ENCODE measurements at regions not wholly inside any gene's neighbourhood (a gene's known extent, or its start where the extent isn't known, plus 50 kb on each side); places are given as distances from the start of the nearest gene placed in this dataset.

GRCh38 chr14:94707494-94707893 is 62.4 kb downstream of the GSC start:
- FAIRE-seq (no peak), DNase-seq (no peak)
- no peaks in the 10 kb centered on the region for H3K4me1 ChIP-seq (ENCODE audit: control insufficient read depth in 2 of 3, insufficient read depth in 2 of 3, low read depth in 1 of 3, low read length in 3 of 3)
- H3K27me3 ChIP-seq (ENCODE audit: control insufficient read depth, insufficient read depth, low read length), result no peaks in the 10 kb centered on the region
- no peaks in the 10 kb centered on the region for H3K9me3 ChIP-seq (ENCODE audit: control insufficient read depth in 2 of 3, insufficient read depth in 1 of 3, low read length in 3 of 3)
- H3K27ac ChIP-seq (ENCODE audit: low read depth in 2 of 2, low read length in 2 of 2), result no peak overlapping the region
- no peaks in the 10 kb centered on the region for H3K36me3 ChIP-seq (ENCODE audit: control insufficient read depth in 2 of 3, insufficient read depth in 3 of 3, low read length in 3 of 3)
- intact Hi-C loops (cut with DNase I), result no loop called here
- H3K9ac ChIP-seq (ENCODE audit: low read length in 3 of 3), result no peak overlapping the region
- H3K4me3 ChIP-seq (ENCODE audit: low read length in 3 of 3), result no peak overlapping the region
- no peak for TF ChIP-seq CTCF (IDR thresholded peaks at IDR 0.05; ENCODE audit: borderline replicate concordance, extremely low read depth, insufficient read depth)

- FAIRE-seq, result no peak
- Histone ChIP-seq H3K4me3 (ENCODE audit: low read length in 3 of 3) (no peak overlapping the region), H3K36me3 (ENCODE audit: control insufficient read depth in 2 of 3, insufficient read depth in 3 of 3, low read length in 3 of 3) (no peaks in the 10 kb centered on the region), H3K9me3 (ENCODE audit: control insufficient read depth in 2 of 3, insufficient read depth in 1 of 3, low read length in 3 of 3) (no peaks in the 10 kb centered on the region), H3K4me1 (ENCODE audit: control insufficient read depth in 2 of 3, insufficient read depth in 2 of 3, low read depth in 1 of 3, low read length in 3 of 3) (no peaks in the 10 kb centered on the region), H3K9ac (ENCODE audit: low read length in 3 of 3) (no peak overlapping the region), H3K27me3 (ENCODE audit: control insufficient read depth, insufficient read depth, low read length) (no peaks in the 10 kb centered on the region), H3K27ac (ENCODE audit: low read depth in 2 of 2, low read length in 2 of 2) (no peak overlapping the region)
- TF ChIP-seq CTCF (IDR thresholded peaks at IDR 0.05; ENCODE audit: borderline replicate concordance, extremely low read depth, insufficient read depth), result no peak
- no peak for DNase-seq
- intact Hi-C loops (cut with DNase I), result no loop called here
Measured at GRCh38 chr14:94706133-94706532, 63.8 kb downstream of the GSC start.

DNA sequence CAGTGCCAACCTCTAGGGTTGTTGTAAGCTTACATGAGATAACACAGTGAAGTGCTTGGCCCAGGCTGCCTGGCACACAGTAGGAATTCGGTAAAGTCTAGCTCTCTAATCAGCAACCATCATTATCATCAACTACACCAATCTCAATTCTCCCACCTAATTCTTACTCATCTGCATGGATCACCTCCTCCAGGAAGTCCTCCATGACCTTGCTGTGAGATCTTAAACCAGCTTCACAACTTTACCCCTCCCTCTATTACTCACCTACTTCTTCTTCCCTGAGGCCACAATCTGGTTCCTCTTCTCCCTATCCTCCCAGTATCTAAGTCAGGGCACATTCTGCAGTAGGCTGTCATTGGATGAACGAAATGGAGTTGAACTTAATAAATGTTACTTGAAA is 67.3 kb downstream of the GSC start:
- no peak for DNase-seq
- H3K4me3 ChIP-seq (ENCODE audit: low read length in 3 of 3), result no peak overlapping the region
- no peak for TF ChIP-seq CTCF (IDR thresholded peaks at IDR 0.05; ENCODE audit: borderline replicate concordance, extremely low read depth, insufficient read depth)
- FAIRE-seq, result no peak
- H3K27ac ChIP-seq (ENCODE audit: low read depth in 2 of 2, low read length in 2 of 2), result no peak overlapping the region
- no peaks in the 10 kb centered on the region for H3K9me3 ChIP-seq (ENCODE audit: control insufficient read depth in 2 of 3, insufficient read depth in 1 of 3, low read length in 3 of 3)
- no peaks in the 10 kb centered on the region for H3K4me1 ChIP-seq (ENCODE audit: control insufficient read depth in 2 of 3, insufficient read depth in 2 of 3, low read depth in 1 of 3, low read length in 3 of 3)
- no peaks in the 10 kb centered on the region for H3K36me3 ChIP-seq (ENCODE audit: control insufficient read depth in 2 of 3, insufficient read depth in 3 of 3, low read length in 3 of 3)
- H3K27me3 ChIP-seq (ENCODE audit: control insufficient read depth, insufficient read depth, low read length), result no peaks in the 10 kb centered on the region
- no peak overlapping the region for H3K9ac ChIP-seq (ENCODE audit: low read length in 3 of 3)
- intact Hi-C loops (cut with DNase I), result no loop called here

DNA sequence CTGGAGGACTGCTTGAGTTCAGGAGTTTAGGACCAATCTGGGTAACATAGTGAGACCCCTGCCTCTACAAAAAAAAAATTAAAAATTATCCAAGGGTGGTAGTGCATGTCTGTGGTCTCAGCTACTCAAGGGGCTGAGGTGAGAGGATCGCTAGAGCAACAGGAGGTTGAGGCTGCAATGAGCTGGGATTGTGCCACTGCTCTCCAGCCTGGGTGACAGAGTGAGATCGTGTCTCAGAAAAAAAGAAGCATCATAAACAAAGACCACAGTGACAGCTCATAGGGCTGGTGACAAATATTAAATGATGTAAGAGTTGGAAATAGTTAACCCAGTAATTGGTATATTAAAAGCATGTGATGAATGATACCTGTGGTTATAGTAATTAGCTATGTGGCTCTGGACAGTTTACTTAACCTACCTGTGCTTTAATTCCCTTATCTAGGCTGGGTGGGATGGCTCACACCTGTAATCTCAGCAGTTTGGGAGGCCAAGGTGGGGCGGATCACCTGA is 68.0 kb downstream of the GSC start:
- intact Hi-C loops (cut with DNase I), result no loop called here
- no peak overlapping the region for H3K9ac ChIP-seq (ENCODE audit: low read length in 3 of 3)
- no peak for TF ChIP-seq CTCF (IDR thresholded peaks at IDR 0.05; ENCODE audit: borderline replicate concordance, extremely low read depth, insufficient read depth)
- H3K27ac ChIP-seq (ENCODE audit: low read depth in 2 of 2, low read length in 2 of 2), result no peak overlapping the region
- no peaks in the 10 kb centered on the region for H3K9me3 ChIP-seq (ENCODE audit: control insufficient read depth in 2 of 3, insufficient read depth in 1 of 3, low read length in 3 of 3)
- no peaks in the 10 kb centered on the region for H3K27me3 ChIP-seq (ENCODE audit: control insufficient read depth, insufficient read depth, low read length)
- no peaks in the 10 kb centered on the region for H3K36me3 ChIP-seq (ENCODE audit: control insufficient read depth in 2 of 3, insufficient read depth in 3 of 3, low read length in 3 of 3)
- FAIRE-seq (no peak), DNase-seq (no peak)
- no peaks in the 10 kb centered on the region for H3K4me1 ChIP-seq (ENCODE audit: control insufficient read depth in 2 of 3, insufficient read depth in 2 of 3, low read depth in 1 of 3, low read length in 3 of 3)
- H3K4me3 ChIP-seq (ENCODE audit: low read length in 3 of 3), result no peak overlapping the region
